ENCODE measurements at regions not wholly inside any gene's neighbourhood (a gene's known extent, or its start where the extent isn't known, plus 50 kb on each side); places are given as distances from the start of the nearest gene placed in this dataset.

GRCh38 chr3:5972586-5972985 lies 785.1 kb downstream of the EDEM1 start:
- intact Hi-C loops (cut with micrococcal nuclease) = no loop called here
- Histone ChIP-seq H3K4me1 (no peaks in the 10 kb centered on the region), H3K9me3 (replicated peaks) (no peaks in the 10 kb centered on the region), H3K36me3 (no peaks in the 10 kb centered on the region), H3K4me3 (no peak overlapping the region), H3K27ac (replicated peaks) (no peak overlapping the region), H3K27me3 (ENCODE audit: low read depth) (no peaks in the 10 kb centered on the region)
- no peak for DNase-seq
- TF ChIP-seq CTCF (IDR thresholded peaks at IDR 0.05; ENCODE audit: borderline replicate concordance) = no peak

- no peak overlapping the region for H3K4me3 ChIP-seq
- H3K27me3 ChIP-seq (ENCODE audit: low read depth) = no peaks in the 10 kb centered on the region
- no peaks in the 10 kb centered on the region for H3K36me3 ChIP-seq
- no peak for DNase-seq
- H3K27ac ChIP-seq (replicated peaks) = no peak overlapping the region
- H3K9me3 ChIP-seq (replicated peaks) = no peaks in the 10 kb centered on the region
- no peak for TF ChIP-seq CTCF (IDR thresholded peaks at IDR 0.05; ENCODE audit: borderline replicate concordance)
- H3K4me1 ChIP-seq = no peaks in the 10 kb centered on the region
- intact Hi-C loops (cut with micrococcal nuclease) = no loop called here
Measured at GRCh38 chr3:5974630-5975322, 787.3 kb downstream of the EDEM1 start.

GRCh38 chr3:5977331-5977730 lies 789.8 kb downstream of the EDEM1 start:
- Histone ChIP-seq H3K27me3 (ENCODE audit: low read depth) (no peaks in the 10 kb centered on the region), H3K9me3 (replicated peaks) (peaks cover 12% of the 10 kb centered on the region), H3K36me3 (no peaks in the 10 kb centered on the region), H3K4me3 (no peak overlapping the region), H3K27ac (replicated peaks) (no peak overlapping the region), H3K4me1 (no peaks in the 10 kb centered on the region)
- TF ChIP-seq CTCF (IDR thresholded peaks at IDR 0.05; ENCODE audit: borderline replicate concordance) = no peak
- DNase-seq = no peak
- intact Hi-C loops (cut with micrococcal nuclease) = no loop called here

- Histone ChIP-seq H3K27me3 (ENCODE audit: low read depth) (no peaks in the 10 kb centered on the region), H3K27ac (replicated peaks) (no peak overlapping the region), H3K4me1 (no peaks in the 10 kb centered on the region), H3K36me3 (no peaks in the 10 kb centered on the region), H3K4me3 (no peak overlapping the region), H3K9me3 (replicated peaks) (peaks cover 36% of the 10 kb centered on the region)
- intact Hi-C loops (cut with micrococcal nuclease) = no loop called here
- no peak for TF ChIP-seq CTCF (IDR thresholded peaks at IDR 0.05; ENCODE audit: borderline replicate concordance)
- no peak for DNase-seq
Measured at GRCh38 chr3:5980475-5980874, 793.0 kb downstream of the EDEM1 start.

- intact Hi-C loops (cut with micrococcal nuclease) = no loop called here
- Histone ChIP-seq H3K27me3 (ENCODE audit: low read depth) (no peaks in the 10 kb centered on the region), H3K4me1 (no peaks in the 10 kb centered on the region), H3K4me3 (no peak overlapping the region), H3K36me3 (no peaks in the 10 kb centered on the region), H3K9me3 (replicated peaks) (no peaks in the 10 kb centered on the region), H3K27ac (replicated peaks) (no peak overlapping the region)
- TF ChIP-seq CTCF (IDR thresholded peaks at IDR 0.05; ENCODE audit: borderline replicate concordance) = no peak
- no peak for DNase-seq
Measured at GRCh38 chr3:5994651-5995050, 807.1 kb downstream of the EDEM1 start.

Data from left ventricle myocardium inferior (tissue), 1 donor.